ENCODE measurements at regions not wholly inside any gene's neighbourhood (a gene's known extent, or its start where the extent isn't known, plus 50 kb on each side); places are given as distances from the start of the nearest gene placed in this dataset.

DNA sequence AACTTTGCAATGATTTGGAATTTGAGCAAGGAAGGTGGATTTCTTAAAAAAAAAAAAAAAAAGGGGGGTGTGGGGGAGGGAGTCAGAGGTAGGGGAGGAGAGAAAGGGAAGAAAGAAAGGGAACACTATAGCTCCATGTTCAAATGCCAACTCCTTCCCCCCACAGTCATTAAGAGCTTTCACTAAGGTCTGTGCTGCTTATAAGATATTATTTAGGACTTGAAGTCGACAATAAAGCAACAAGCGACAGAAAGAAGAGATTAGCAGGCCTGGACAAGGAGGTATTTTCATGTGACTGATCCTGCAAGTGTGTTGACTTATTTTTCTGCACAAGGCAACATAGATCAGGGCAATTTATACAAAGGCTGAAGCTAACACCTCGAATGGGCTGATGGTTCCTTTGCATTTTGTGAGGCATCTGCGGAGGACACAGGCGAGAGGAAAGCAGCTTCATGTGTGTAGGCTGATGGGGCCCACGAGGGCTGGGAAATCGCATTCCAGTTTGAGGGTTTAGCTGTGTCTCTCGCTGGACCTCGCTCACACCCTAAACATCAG lies 382.0 kb downstream of the SOX11 start:
- TF ChIP-seq, protein P1, sequence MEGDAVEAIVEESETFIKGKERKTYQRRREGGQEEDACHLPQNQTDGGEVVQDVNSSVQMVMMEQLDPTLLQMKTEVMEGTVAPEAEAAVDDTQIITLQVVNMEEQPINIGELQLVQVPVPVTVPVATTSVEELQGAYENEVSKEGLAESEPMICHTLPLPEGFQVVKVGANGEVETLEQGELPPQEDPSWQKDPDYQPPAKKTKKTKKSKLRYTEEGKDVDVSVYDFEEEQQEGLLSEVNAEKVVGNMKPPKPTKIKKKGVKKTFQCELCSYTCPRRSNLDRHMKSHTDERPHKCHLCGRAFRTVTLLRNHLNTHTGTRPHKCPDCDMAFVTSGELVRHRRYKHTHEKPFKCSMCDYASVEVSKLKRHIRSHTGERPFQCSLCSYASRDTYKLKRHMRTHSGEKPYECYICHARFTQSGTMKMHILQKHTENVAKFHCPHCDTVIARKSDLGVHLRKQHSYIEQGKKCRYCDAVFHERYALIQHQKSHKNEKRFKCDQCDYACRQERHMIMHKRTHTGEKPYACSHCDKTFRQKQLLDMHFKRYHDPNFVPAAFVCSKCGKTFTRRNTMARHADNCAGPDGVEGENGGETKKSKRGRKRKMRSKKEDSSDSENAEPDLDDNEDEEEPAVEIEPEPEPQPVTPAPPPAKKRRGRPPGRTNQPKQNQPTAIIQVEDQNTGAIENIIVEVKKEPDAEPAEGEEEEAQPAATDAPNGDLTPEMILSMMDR (conservative IDR thresholded peaks at IDR 0.05): no peak
- TF ChIP-seq ZFX (IDR thresholded peaks at IDR 0.05): no peak
